GM23338 (cell line): ENCODE measurements at regions not wholly inside any gene's neighbourhood (a gene's known extent, or its start where the extent isn't known, plus 50 kb on each side); places are given as distances from the start of the nearest gene placed in this dataset.

ENCODE experiments used
- CREB1 ChIP-seq: fragments of 250-450 bp; sonication (Bioruptor Pico); IDR thresholded peaks from 2 replicates; pipeline ENCODE4 v1.5.0; 2020; ENCODE audit warnings: low read depth, mild to moderate bottlenecking, moderate library complexity
- EZH2 ChIP-seq: fragments of 200-600 bp; sonication (generic); IDR thresholded peaks from one replicate; pipeline ENCODE4 v1.8.0; 2017; ENCODE audit warnings: antibody characterized with exemption, mild to moderate bottlenecking, low read depth; ENCODE audit not compliant: unreplicated experiment
- EZH2phosphoT487 ChIP-seq: fragments of 200-600 bp; sonication (generic); IDR thresholded peaks from one replicate; pipeline ENCODE4 v1.8.1; 2018; ENCODE audit warnings: antibody characterized with exemption; ENCODE audit not compliant: unreplicated experiment
- JUNB ChIP-seq: IDR thresholded peaks from one replicate; pipeline ENCODE4 v1.6.1; 2016; ENCODE audit warnings: antibody characterized with exemption; ENCODE audit not compliant: unreplicated experiment
- POLR2AphosphoS5 ChIP-seq: IDR thresholded peaks from 2 replicates; pipeline ENCODE4 v1.6.1; 2016; ENCODE audit warnings: antibody characterized with exemption, low read depth
- TF ChIP-seq, protein P1 (sequence below), 2 experiments: fragments of 200-600 bp in 1 of 2; sonication (generic) in 1 of 2; conservative IDR thresholded peaks; 2 replicates each; pipeline versions ENCODE4 v1.5.1 to v1.6.1; 2016 to 2017; ENCODE audit warnings: antibody characterized with exemption in 2 of 2, low read depth in 2 of 2, mild to moderate bottlenecking in 2 of 2, moderate library complexity in 1 of 2
- TF ChIP-seq, protein P2 (sequence below): IDR thresholded peaks from 2 replicates; pipeline ENCODE4 v1.6.1; 2016; ENCODE audit warnings: antibody characterized with exemption
- TF ChIP-seq, protein P3 (sequence below): IDR thresholded peaks from one replicate; pipeline ENCODE4 v1.6.1; 2018; ENCODE audit warnings: antibody characterized with exemption; ENCODE audit not compliant: unreplicated experiment

DNA sequence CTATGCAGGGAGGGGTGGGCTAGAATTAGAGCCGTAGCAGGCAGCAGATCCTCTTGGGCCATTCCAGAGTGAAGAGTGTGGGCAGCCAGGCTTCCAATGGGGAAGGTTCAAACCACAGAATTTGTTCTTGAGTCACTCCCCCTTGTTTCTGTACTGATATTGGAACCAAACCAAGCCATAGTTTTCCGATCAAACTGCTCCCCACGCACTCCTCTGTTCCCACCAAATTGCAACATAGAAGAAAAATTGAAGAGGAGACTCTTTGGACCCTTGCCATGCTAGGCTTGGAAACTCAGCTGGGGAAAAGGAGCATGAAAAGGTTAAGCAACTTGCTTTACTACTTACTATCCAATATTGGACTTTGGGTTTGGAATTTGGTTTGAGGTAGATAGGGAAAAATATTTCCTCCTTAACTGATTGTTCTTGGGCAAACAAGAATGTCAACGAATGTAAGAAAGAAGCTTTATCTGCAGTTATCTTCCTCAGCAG is 165.8 kb upstream of the NR3C1 start:
- TF ChIP-seq, protein P1, sequence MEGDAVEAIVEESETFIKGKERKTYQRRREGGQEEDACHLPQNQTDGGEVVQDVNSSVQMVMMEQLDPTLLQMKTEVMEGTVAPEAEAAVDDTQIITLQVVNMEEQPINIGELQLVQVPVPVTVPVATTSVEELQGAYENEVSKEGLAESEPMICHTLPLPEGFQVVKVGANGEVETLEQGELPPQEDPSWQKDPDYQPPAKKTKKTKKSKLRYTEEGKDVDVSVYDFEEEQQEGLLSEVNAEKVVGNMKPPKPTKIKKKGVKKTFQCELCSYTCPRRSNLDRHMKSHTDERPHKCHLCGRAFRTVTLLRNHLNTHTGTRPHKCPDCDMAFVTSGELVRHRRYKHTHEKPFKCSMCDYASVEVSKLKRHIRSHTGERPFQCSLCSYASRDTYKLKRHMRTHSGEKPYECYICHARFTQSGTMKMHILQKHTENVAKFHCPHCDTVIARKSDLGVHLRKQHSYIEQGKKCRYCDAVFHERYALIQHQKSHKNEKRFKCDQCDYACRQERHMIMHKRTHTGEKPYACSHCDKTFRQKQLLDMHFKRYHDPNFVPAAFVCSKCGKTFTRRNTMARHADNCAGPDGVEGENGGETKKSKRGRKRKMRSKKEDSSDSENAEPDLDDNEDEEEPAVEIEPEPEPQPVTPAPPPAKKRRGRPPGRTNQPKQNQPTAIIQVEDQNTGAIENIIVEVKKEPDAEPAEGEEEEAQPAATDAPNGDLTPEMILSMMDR (conservative IDR thresholded peaks at IDR 0.05; ENCODE audit: low read depth in 2 of 2): no peak
- TF ChIP-seq EZH2phosphoT487 (no peak), EZH2 (no peak), POLR2AphosphoS5 (no peak), JUNB (no peak), CREB1 (CRISPR knock-in tag) (no peak)
- TF ChIP-seq, protein P2, sequence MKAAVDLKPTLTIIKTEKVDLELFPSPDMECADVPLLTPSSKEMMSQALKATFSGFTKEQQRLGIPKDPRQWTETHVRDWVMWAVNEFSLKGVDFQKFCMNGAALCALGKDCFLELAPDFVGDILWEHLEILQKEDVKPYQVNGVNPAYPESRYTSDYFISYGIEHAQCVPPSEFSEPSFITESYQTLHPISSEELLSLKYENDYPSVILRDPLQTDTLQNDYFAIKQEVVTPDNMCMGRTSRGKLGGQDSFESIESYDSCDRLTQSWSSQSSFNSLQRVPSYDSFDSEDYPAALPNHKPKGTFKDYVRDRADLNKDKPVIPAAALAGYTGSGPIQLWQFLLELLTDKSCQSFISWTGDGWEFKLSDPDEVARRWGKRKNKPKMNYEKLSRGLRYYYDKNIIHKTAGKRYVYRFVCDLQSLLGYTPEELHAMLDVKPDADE: no peak
- TF ChIP-seq, protein P3, sequence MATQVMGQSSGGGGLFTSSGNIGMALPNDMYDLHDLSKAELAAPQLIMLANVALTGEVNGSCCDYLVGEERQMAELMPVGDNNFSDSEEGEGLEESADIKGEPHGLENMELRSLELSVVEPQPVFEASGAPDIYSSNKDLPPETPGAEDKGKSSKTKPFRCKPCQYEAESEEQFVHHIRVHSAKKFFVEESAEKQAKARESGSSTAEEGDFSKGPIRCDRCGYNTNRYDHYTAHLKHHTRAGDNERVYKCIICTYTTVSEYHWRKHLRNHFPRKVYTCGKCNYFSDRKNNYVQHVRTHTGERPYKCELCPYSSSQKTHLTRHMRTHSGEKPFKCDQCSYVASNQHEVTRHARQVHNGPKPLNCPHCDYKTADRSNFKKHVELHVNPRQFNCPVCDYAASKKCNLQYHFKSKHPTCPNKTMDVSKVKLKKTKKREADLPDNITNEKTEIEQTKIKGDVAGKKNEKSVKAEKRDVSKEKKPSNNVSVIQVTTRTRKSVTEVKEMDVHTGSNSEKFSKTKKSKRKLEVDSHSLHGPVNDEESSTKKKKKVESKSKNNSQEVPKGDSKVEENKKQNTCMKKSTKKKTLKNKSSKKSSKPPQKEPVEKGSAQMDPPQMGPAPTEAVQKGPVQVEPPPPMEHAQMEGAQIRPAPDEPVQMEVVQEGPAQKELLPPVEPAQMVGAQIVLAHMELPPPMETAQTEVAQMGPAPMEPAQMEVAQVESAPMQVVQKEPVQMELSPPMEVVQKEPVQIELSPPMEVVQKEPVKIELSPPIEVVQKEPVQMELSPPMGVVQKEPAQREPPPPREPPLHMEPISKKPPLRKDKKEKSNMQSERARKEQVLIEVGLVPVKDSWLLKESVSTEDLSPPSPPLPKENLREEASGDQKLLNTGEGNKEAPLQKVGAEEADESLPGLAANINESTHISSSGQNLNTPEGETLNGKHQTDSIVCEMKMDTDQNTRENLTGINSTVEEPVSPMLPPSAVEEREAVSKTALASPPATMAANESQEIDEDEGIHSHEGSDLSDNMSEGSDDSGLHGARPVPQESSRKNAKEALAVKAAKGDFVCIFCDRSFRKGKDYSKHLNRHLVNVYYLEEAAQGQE: no peak
